Muscle layer of duodenum (tissue), 2 donors: ENCODE measurements at regions not wholly inside any gene's neighbourhood (a gene's known extent, or its start where the extent isn't known, plus 50 kb on each side); places are given as distances from the start of the nearest gene placed in this dataset.

Source experiments
- H3K27ac ChIP-seq: one replicate; pipeline ENCODE4 v1.7.0; 2013; ENCODE audit warnings: mild to moderate bottlenecking, low read length
- H3K27me3 ChIP-seq: one replicate; pipeline ENCODE4 v1.7.0; 2013; ENCODE audit warnings: low read depth, mild to moderate bottlenecking, control low read depth, low read length
- H3K36me3 ChIP-seq, 2 donors: one replicate each; pipeline ENCODE4 v1.7.0; 2013; ENCODE audit warnings: low read length in 2 of 2, control low read depth in 1 of 2, mild to moderate bottlenecking in 1 of 2; ENCODE audit not compliant: insufficient read depth in 2 of 2, control insufficient read depth in 1 of 2
- H3K4me1 ChIP-seq, 2 donors: one replicate each; pipeline ENCODE4 v1.7.0; 2013; ENCODE audit warnings: low read length in 2 of 2, mild to moderate bottlenecking in 2 of 2, control low read depth in 1 of 2, moderate library complexity in 1 of 2; ENCODE audit not compliant: insufficient read depth in 2 of 2, control insufficient read depth in 1 of 2
- H3K4me3 ChIP-seq, 2 donors: one replicate each; pipeline ENCODE4 v1.7.0; 2013; ENCODE audit warnings: low read length in 2 of 2, low read depth in 1 of 2, mild to moderate bottlenecking in 1 of 2
- H3K9me3 ChIP-seq, 2 donors: one replicate each; pipeline ENCODE4 v1.7.0; 2013; ENCODE audit warnings: low read length in 2 of 2, control low read depth in 1 of 2, mild to moderate bottlenecking in 1 of 2; ENCODE audit not compliant: control insufficient read depth in 1 of 2
- donor health status: healthy.

DNA sequence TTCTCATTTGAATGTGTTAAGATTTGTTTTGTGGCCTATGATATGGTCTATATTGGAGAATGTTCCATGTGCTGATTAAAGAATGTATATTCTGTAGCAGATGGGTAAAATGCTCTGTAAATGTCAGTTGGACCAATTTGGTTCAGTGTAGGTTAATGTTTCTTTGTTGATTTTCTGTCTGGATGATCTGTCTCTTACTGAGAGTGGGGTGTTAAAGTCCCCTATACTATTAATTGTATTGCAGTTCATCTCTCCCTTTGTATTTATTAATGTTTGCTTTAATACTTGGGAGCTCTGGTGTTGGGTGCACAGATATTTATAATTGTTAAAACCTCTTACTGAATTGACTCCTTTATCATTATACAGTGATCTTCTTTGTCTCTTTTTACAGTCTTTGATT is 584.5 kb downstream of the NUF2 start:
- H3K4me3 ChIP-seq, result no peak overlapping the region
- H3K36me3 ChIP-seq, result no peaks in the 10 kb centered on the region
- H3K9me3 ChIP-seq, result peaks cover 0 to 4% of the 10 kb centered on the region in 2 donors
- no peaks in the 10 kb centered on the region for H3K27me3 ChIP-seq
- no peak overlapping the region for H3K27ac ChIP-seq
- H3K4me1 ChIP-seq, result no peaks in the 10 kb centered on the region

DNA sequence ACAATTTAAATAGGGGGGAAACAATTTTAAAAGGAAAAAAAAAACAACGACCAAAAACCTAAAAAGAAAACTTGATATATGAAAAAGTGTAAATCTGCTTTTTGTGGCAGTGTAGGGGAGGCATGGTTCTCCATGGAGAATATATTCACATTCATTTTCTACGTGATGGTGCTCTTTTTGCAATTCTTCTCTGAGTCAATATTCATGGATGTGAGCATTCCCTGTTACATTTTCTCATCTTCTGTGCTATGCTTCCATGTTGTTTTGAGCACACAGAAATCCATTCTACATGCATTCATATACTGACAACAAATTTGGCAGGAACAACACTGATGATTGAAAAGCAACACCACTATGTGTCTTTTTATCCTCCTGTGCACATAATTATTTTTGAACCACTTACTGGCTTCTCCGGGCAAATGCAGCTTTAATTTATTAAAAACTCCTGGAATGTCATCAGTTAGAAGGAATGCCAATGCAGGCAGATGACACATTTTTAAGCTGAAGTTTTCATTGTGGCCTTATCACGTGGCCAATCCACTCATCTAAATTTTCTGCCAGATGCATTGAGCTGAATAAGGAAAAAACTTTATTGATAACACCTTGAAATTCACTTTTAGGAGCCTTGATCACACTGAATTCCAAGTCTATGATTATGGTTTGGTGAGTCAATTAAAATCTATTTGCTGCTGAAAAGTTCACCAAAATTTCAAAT is 590.6 kb downstream of the NUF2 start:
- Histone ChIP-seq H3K9me3 (peaks cover 0 to 4% of the 10 kb centered on the region in 2 donors), H3K4me1 (no peaks in the 10 kb centered on the region), H3K27ac (no peak overlapping the region), H3K36me3 (no peaks in the 10 kb centered on the region), H3K27me3 (no peaks in the 10 kb centered on the region), H3K4me3 (no peak overlapping the region)

DNA sequence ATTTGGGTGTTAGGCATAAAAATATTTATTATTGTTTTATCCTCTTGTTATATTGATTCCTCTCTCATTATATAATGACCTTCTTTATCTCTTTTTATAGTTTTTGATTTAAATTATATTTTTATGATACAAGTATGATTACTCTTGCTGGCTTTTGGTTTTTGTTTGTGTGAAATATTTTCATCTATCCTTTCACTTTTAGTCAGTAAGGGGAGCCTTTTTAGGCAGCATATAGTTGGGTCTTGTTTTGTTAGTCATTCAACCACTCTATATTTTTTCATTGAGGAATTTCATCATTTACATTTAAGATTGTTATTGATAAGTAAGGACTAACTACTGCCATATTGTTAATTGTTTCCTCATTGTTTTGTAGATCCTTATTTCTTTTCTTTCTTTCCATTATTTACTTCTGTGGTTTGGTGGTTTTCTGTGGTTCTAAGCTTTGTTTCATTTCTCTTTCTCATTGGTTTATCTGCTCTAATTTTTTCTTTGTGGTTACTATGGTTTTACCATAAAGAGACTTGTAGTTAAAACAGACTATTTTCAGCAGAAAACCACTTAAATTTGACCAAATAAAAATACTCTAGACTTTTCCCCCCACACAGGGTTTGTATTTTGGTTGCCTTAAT is 593.1 kb downstream of the NUF2 start:
- Histone ChIP-seq H3K36me3 (no peaks in the 10 kb centered on the region), H3K4me1 (no peaks in the 10 kb centered on the region), H3K27ac (no peak overlapping the region), H3K27me3 (no peaks in the 10 kb centered on the region), H3K9me3 (no peaks in the 10 kb centered on the region), H3K4me3 (no peak overlapping the region)

DNA sequence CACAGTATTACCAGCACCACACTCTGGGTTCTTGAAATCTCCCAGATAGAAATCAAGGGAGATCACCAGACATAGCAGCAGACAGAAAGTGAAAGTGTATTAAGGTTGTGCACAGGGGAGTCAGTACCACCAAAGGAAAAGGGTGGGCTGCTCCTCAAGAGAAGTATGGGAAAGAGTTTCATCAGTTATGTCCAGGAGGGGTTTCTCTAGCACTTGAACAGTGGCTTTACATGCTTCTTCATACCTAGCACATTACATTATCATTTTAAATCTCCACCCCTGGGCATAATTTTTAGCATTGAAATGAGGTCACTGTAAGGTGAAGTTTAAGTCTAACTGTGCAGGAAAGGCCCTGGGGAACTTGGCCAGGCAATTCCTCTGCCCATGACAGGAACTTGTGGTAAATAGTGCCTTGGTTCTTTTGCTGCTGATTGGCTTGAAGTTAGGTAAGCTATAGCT is 601.0 kb downstream of the NUF2 start:
- no peaks in the 10 kb centered on the region for H3K27me3 ChIP-seq
- no peaks in the 10 kb centered on the region for H3K4me1 ChIP-seq
- no peaks in the 10 kb centered on the region for H3K36me3 ChIP-seq
- no peaks in the 10 kb centered on the region for H3K9me3 ChIP-seq
- no peak overlapping the region for H3K27ac ChIP-seq
- no peak overlapping the region for H3K4me3 ChIP-seq

DNA sequence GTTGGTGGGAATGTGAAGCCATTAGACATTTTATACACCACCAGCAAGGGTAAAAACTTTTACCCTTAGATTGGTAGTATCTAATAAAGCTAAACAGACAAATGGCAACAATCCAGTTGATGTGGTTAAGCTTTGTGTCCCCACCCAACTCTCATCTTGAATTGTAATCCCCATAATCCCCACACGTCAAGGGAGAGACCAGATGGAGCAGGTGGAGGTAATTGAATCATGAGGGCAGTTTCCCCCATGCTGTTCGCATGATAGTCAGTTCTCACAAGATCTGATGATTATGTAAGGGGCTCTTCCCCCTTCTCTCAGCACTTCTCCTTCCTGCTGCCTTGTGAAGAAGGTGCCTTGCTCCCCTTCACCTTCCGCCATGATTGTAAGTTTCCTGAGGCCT is 602.3 kb downstream of the NUF2 start:
- Histone ChIP-seq H3K36me3 (no peaks in the 10 kb centered on the region), H3K27ac (no peak overlapping the region), H3K4me1 (peaks cover 0 to 3% of the 10 kb centered on the region in 2 donors)

DNA sequence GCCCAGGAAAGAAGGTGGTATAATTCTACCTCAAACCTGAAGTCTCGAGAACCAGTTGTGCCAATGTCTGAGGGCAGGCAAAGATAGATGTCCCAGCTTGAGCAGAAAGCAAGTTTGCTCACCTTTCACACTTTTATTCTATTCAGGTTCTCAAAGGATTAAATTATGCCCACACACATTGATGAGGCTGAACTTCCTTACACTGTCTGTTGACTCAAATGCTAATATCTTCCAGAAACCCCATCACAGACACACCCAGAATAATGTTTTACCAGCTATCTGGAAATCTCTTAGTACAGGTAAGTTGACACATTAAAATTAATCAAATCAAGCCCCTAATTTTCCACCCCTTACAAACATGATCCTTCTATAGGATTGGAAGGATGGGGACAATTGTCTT is 605.7 kb downstream of the NUF2 start:
- Histone ChIP-seq H3K36me3 (no peaks in the 10 kb centered on the region), H3K27ac (no peak overlapping the region), H3K4me1 (peaks cover 0 to 3% of the 10 kb centered on the region in 2 donors), H3K27me3 (no peaks in the 10 kb centered on the region), H3K4me3 (no peak overlapping the region), H3K9me3 (no peaks in the 10 kb centered on the region)

More for the DNA sequence above, 602.3 kb downstream of the NUF2 start:
- H3K9me3 ChIP-seq, result no peaks in the 10 kb centered on the region
- H3K4me3 ChIP-seq, result no peak overlapping the region
- H3K27me3 ChIP-seq, result no peaks in the 10 kb centered on the region

DNA sequence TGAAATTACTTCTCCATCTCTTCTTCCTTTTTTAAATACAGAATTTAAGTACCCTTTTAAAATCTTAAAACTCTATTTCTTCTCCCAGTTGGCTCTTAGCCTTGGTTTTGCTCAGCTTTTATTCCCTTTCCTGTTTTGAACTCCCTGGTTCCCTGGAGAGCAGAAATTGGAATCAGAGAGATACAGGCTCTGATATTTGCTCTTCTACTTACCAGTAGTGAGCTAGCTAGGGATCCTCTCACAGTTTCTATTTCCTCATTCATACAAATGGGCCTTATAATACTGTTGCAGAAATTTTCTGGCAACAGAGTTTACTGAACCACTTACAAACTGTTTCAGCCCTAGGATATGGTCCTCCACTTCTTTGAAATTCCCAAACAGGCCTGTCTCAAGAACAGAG is 606.3 kb downstream of the NUF2 start:
- H3K4me1 ChIP-seq, result peaks cover 0 to 3% of the 10 kb centered on the region in 2 donors
- no peaks in the 10 kb centered on the region for H3K9me3 ChIP-seq
- no peak overlapping the region for H3K4me3 ChIP-seq
- no peak overlapping the region for H3K27ac ChIP-seq
- H3K27me3 ChIP-seq, result no peaks in the 10 kb centered on the region
- no peaks in the 10 kb centered on the region for H3K36me3 ChIP-seq

DNA sequence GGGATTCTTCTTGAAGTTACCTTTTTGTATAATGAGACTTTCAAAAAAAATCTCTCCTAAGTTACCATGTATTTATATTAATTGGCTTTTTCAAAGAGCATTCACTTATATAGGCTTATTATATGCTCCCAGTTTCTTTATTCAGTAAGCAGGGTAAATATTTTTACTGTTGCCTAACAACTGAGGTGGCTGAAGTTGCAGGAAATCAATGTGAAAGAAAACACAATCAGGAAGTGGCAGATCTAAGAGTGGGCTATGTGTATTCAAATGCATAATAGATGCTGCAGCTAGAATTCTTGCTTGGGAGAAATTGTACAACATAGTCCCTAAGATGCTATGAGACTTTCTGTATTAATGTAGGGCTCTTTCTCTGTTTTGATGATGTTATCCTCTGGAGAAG is 606.9 kb downstream of the NUF2 start:
- H3K4me3 ChIP-seq, result no peak overlapping the region
- H3K27ac ChIP-seq, result no peak overlapping the region
- no peaks in the 10 kb centered on the region for H3K27me3 ChIP-seq
- H3K9me3 ChIP-seq, result no peaks in the 10 kb centered on the region
- no peaks in the 10 kb centered on the region for H3K36me3 ChIP-seq
- peaks cover 0 to 3% of the 10 kb centered on the region in 2 donors for H3K4me1 ChIP-seq

DNA sequence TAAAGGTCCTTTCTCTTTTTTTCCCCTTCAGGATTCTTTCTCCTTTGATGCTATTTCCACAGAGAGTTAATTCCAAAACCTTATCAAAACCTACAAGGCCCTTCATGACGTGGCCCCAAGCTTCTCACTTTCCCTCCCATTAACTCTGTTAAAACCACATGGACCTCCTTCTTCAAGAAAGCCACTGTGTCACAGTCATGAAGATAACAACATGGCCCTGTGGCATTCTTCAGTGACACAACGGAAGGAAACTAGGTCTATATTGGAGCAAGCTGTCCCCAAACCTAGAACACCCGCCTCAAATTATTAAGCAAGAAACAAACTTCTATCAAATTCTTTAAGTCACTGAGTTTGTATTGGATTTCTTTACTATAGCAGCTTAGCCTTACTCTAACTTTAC is 611.1 kb downstream of the NUF2 start:
- H3K27me3 ChIP-seq, result no peaks in the 10 kb centered on the region

DNA sequence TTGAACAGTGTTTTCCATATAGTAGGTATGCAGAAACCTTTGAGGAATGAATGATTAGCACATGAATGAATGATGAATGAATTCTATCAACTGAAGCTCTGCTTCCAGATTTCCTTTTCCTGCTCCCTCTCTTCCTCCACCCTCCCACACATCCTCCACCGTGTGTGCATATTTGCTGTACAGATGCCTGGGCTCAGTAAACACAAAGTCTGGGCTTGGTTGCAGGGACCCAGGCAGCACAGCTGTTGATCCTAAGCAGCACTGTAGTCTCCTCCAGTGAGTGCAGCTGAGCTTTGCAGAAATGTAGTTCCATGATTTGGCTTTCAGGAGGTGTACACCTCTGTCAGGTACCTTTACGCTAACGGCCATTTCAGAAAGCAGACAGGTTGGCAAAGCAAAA is 611.7 kb downstream of the NUF2 start:
- Histone ChIP-seq H3K4me1 (no peaks in the 10 kb centered on the region), H3K27ac (no peak overlapping the region), H3K9me3 (no peaks in the 10 kb centered on the region), H3K36me3 (no peaks in the 10 kb centered on the region), H3K27me3 (no peaks in the 10 kb centered on the region), H3K4me3 (no peak overlapping the region)

More for the DNA sequence above, 611.1 kb downstream of the NUF2 start:
- no peak overlapping the region for H3K27ac ChIP-seq
- H3K4me3 ChIP-seq, result no peak overlapping the region
- no peaks in the 10 kb centered on the region for H3K36me3 ChIP-seq
- H3K9me3 ChIP-seq, result no peaks in the 10 kb centered on the region
- H3K4me1 ChIP-seq, result peaks cover 0 to 3% of the 10 kb centered on the region in 2 donors

DNA sequence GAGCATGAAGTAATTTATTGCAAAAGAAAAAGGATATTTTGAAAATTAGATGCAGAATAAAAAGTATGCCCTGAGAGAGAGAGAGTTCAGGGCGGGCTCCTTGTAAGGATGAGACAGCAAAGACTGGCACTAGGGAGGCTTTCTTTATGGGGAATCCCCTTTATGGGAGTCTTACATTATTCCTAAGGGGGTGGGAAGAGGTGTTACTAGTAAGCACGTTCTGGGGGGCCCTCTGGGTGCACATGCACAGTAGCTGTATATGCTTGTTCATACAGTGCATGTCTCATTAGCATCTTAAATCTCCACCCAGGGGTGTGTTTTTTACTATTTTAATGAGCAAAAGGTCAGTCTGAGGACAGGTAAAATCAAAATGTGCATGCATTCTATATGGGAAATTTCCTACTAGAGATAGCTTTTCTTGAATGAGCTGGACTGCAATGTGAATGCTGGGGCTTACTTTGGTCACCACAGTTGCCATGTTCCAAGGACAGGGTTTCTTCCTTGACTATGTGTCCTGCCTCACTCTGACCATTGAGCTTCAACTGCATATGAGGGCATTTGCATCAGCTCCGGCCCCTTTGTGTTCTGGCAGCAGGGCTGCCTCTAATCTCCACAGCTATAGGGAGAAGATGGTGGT is 614.1 kb downstream of the NUF2 start:
- Histone ChIP-seq H3K27ac (no peak overlapping the region), H3K4me1 (no peaks in the 10 kb centered on the region), H3K4me3 (no peak overlapping the region), H3K27me3 (no peaks in the 10 kb centered on the region), H3K36me3 (no peaks in the 10 kb centered on the region), H3K9me3 (no peaks in the 10 kb centered on the region)
